Body of pancreas (tissue), 4 donors: ENCODE measurements at regions not wholly inside any gene's neighbourhood (a gene's known extent, or its start where the extent isn't known, plus 50 kb on each side); places are given as distances from the start of the nearest gene placed in this dataset.
"Not testable (repeated sequence)": the region's sequence is repeated elsewhere in the genome, so short reads cannot be mapped to it uniquely, and the experiment has no call there.

ENCODE experiments used
- POLR2A ChIP-seq, 3 donors: fragments of 450-650 bp; IDR thresholded peaks; one replicate each; pipeline ENCODE4 v1.6.1; 2016; ENCODE audit warnings: antibody characterized with exemption in 3 of 3, mild to moderate bottlenecking in 2 of 3
- TF ChIP-seq, protein P1 (sequence below), 7 experiments: fragments of 450-650 bp in 4 of 7; fragments of 200-600 bp in 3 of 7; sonication (generic) in 3 of 7; IDR thresholded peaks; one replicate each; pipeline ENCODE4 v1.5.1; 2016 to 2019; ENCODE audit warnings: antibody characterized with exemption in 7 of 7

DNA sequence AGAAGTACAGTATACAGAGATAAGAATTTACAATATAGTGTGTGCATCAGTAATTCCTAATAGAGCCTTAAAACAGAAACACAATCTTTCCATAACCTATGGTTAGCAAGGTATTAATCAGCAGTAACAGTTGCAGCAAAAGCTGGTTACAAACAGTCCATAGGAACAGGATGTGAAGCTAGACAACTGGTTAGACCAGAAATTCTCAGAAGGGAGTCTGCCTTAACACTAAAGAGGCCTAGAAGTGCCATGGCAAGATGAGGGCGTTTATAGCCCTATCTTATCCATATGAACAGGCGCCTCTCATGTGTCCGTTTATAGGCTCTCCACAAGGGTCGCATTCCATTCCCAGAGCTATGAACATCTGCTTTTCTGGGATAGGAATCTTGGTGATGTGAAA lies 450.1 kb downstream of the C12orf50 start:
- TF ChIP-seq, protein P1, sequence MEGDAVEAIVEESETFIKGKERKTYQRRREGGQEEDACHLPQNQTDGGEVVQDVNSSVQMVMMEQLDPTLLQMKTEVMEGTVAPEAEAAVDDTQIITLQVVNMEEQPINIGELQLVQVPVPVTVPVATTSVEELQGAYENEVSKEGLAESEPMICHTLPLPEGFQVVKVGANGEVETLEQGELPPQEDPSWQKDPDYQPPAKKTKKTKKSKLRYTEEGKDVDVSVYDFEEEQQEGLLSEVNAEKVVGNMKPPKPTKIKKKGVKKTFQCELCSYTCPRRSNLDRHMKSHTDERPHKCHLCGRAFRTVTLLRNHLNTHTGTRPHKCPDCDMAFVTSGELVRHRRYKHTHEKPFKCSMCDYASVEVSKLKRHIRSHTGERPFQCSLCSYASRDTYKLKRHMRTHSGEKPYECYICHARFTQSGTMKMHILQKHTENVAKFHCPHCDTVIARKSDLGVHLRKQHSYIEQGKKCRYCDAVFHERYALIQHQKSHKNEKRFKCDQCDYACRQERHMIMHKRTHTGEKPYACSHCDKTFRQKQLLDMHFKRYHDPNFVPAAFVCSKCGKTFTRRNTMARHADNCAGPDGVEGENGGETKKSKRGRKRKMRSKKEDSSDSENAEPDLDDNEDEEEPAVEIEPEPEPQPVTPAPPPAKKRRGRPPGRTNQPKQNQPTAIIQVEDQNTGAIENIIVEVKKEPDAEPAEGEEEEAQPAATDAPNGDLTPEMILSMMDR (IDR thresholded peaks at IDR 0.05): not testable (repeated sequence)
- TF ChIP-seq POLR2A (IDR thresholded peaks at IDR 0.05): not testable (repeated sequence)
